NCI-H1930 (cell line): ENCODE measurements at regions not wholly inside any gene's neighbourhood (a gene's known extent, or its start where the extent isn't known, plus 50 kb on each side); places are given as distances from the start of the nearest gene placed in this dataset.
"Not testable (repeated sequence)": the region's sequence is repeated elsewhere in the genome, so short reads cannot be mapped to it uniquely, and the experiment has no call there.

Source experiments
- DNase-seq, 2 experiments: peaks; one replicate each; lab custom pipeline; 2025; lab: John Stamatoyannopoulos, UW

DNA sequence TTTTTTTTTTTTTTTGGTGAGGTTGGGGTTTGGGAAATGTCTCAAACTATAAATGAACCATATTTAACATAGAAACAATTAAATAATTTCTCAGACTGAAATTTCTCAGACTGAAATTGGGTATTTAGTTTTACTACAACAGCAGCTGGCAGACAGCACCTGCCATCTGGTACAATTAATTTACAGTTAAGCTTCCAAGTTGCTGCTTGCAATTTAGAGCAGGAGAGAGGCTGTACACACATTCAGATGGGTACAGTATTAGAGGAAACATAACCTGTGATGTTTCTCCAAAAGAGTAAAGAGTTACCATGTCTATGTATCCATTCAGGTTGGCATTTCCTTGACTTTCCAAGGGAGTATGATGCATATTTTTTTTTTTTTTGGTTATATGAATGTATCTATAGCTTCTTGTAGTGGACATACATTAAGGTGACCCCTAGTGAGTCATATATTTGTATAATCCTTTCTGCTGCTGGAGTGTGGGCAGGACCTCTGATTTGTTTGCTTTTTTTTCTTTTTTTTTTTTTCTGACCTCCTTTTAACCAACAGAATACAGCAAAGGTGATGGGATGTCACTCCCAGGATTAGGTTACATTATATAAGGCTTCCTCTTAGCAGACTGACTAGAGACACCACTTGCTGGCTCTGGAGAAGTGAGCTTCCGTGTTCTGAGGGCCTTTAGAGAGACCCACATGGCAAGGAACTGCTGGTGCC lies 201.7 kb downstream of the PTH2R start:
- peak; percentile 18 to 47 for DNase-seq

DNA sequence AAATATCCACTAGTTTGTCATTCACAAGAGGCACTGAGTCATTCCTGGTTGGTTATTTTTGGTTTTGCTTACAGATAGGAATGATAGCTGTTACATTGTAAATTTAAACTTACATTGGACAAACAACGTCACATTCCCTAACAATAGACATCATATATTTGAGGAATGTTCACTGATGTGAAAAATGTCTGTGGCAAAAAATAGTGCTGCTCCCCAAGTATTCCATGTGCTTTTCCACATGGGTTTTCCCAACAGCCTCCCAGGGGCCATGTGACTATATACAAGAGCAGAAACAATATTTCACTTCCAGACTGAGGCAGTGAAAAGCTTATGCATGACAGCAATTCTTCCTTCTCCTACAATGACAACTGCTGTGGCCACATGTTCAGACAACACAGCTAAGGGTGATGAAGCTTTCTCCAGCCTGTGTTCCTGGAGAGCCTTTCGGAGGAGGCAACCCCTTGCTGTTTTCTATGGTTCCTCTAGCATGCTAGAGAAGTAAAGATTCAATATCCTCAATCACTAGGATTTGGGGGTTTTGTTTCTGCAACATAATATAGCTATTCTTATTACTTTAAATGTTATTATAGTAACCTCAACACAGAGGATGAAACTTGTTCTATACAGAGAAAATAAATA lies 202.7 kb downstream of the PTH2R start:
- DNase-seq: no peak

DNA sequence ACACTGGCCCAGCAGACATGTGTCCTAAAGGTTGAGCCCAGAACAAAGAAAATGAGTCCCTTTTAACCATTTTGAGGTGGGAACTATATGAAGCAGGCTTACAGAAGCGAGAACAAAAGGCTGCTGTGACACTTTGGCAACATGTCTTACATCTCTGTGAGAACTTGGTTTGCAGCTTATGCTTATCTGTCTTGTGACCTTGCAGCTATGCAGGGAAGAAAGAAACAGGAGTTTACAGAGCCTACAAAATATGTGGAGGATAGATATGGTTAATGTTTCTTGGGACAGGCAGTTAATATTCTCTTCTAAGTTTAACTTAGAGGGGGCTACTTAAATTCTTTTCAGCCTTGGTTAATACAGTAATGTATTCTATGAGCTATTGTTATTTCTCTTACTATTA lies 209.1 kb downstream of the PTH2R start:
- not testable (repeated sequence) for DNase-seq

DNA sequence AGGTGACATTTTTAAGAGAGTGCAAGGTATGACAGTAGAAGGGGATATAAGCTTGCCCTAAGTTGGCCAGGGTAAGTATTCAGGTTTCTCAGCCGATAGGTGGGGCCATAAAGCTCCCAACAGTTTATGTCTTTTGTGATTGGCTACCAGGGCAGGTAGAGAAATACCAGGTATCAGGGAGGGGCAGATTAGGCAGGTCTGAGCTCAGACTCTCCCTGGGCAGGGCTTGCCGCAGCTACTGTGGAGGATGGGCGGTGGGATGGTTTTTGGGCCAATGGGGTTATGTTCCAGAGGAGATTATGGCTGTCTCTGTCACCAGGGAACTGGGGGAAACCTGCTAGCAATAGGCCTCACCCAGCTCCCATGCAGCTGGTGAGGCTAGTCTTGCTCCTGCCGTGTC lies 211.6 kb downstream of the PTH2R start:
- DNase-seq: no peak

DNA sequence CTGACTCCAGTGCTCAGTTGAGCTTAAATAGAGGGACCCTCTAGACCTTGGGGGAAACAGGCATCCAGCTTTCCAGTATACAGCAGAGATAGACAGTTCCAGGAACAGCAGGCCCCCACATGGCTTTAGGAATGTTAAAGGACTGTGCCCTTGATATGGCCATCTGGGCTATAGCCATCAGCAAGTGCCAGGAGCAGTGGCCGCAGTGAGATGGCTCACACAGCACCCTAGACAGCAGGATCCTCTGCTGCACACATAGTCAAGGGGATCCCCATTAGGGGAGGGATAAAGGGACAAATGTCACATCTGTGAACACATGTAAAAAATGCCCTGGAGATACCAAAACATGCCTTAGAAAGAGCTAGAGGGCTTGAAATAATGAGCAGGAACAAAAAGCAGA lies 213.4 kb downstream of the PTH2R start:
- DNase-seq: no peak

DNA sequence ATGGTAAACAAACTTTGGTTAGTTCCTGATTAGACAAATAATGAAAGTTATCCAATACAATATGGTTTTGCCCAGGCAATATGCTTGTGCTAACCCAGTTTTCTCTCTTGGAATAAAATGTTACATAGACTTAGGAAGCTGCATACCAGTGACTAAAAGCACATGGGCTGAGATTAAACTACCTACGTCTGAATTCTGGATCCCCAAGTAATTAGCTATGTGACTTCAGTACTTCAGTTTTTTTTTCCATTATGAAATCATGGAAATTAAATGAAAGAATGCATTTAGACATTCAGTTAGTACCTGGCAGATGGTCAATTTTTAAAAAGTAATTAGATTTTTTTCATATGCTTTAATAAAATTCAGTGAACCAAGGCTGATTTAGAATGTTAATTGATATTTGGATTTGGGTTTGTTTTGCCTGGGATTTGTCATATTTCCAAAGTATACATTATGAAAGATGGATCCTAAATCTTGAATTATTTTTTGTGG lies 213.9 kb downstream of the PTH2R start:
- no peak for DNase-seq

DNA sequence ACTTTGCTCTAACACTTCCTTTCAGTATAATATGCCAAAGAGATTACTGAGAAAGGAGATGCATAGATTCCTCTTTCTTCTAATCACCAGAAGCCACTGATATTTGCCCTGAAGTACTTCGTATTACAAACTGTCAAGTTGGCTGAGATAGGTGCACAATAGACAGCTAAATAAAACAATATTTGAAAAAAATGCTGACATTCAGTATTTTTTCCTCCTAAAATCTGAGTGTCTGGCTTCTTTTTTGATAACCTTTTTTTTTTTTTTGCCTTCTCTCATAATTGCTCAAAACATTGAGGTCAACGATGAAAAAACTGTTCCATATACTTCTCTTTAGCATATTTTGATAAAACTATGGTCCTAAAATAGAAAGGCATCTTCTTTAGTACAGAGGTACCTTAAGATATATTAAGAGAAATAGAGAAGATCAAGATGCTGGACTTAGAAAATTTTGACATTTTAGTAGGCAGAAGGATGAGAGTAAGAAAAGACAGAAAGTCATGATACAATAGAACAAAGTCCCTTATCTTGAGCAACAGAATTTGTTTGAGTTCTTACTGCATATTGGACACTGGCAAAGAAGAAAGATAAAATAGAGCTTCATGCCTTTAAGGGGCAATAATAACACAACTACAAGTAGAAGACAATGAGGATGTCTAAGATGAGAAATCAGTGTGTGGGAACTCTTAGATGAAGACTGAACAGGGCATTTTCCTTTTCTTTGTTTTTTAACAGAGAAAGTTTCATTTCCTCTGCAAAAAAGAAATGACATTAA lies 220.7 kb downstream of the PTH2R start:
- no peak for DNase-seq

DNA sequence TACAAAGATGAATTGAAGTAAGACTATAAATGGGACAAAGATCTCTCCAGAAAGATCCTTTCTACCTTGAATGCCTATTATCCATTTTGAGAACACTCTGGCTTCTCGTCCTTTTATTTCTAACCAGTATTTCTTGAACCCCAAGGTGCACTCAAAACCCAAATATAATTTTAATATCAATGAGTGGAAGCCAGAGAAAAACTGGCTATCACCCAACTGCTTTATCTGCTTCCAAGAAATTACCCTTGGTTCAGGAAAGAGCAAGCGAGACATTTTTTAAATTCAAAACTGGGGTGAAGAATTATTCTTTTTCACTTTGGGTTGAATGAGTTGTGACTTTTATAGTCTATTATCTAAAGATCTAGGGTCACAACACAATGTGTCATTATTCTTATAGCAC lies 221.3 kb downstream of the PTH2R start:
- DNase-seq: no peak

DNA sequence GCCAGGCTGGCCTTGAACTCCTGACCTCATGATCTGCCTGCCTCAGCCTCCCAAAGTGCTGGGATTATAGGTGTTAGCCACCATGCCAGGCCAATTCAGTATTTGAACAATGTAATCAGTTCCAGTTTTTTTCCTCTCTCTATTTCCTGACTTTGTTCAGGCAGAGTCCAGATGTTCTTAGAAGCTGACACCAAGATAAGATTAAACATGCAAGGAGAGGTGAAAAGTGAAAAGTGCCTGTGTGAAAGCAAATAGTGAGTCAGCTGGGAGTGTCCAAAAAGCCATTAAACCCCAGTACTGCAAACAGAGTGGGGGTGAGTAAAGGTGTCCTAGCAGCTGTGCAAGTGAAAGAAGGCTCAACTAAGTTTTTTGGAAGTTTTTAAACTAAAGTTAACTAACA lies 231.5 kb downstream of the PTH2R start:
- DNase-seq: no peak

DNA sequence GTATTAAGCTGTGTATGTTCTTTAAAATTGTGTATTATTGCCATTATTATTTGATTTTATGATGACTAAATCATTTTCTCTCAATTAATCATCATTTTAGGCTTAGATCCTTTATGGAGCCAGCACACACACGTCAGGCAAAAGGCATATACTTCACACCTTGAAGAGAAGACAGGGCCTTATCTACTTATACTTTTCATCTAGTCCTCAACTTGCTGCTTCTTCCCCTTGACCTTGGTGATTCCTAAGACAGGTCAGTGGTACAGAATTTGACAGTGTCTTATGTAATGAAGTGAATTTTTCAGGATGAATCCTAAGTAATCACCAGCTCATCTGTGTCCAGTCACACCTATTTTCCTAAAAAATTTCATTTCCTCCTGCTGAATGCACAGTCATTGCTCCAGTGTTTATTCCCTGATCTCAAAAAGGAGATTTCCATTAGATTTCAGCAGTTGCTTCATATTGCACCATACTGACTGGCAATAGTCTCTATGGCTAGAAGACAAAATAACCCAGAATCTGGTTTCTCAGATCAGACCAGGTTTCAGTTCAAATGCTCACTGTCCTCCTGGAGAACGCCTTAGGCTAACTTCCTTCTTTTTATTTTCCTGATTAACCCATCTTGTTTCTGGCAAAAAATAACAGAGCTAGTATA lies 235.7 kb downstream of the PTH2R start:
- DNase-seq: no peak

DNA sequence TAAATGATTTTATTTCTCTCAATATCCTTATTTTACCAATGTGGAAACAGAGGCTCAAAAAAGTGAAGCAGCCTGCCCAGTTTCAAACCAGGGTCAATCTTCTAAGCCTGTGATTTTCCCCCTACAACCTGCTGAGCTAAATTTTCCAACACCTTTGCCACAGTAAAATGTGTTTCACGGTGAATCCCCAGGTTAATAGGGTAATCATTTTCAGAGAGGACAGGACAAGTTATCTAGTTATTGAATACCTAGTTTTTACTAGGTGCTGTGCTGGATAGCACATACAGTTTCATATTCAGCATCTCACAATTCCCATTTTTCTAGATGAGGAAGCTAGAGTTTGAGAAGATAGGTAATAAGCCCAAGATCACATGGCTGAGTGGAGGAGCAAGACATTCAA lies 236.6 kb downstream of the PTH2R start:
- no peak for DNase-seq

DNA sequence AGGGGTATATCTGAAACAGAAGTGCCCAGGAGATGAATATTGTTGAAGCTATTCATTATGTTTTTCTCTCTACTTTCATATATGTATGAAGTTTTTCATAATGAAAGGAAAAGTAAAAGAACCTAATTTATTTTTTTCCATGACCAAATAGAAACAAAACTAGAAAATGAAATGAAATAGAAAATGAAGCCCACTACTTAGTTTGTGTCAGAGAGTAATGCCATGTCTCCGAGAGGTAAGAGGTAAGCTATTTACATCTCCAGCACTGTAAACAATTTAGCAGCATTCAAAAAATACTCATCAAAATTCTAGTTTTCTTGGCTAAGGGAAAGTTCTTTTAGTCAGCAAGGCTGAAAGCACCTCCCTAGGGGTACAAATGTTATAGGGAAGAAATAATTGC lies 238.6 kb downstream of the PTH2R start:
- no peak for DNase-seq

DNA sequence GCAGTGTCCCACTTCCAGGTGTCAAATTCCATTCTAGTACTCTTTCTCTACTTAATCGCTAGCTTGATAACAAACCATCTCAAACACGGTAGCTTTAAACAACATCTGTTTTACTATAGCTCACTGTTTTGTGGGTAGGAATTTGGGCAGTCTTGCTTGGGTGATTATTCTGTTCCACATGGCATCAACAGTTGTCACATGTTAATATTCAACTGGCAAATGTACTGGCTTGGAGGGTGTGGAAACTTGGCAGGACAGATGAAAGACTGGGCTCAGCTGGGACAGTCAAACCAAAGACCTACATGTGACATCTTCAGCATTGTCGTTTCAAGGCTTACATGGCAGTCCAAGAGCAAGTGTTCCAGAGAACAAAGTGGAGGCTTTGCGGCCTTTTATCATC lies 241.8 kb downstream of the PTH2R start:
- DNase-seq: no peak

DNA sequence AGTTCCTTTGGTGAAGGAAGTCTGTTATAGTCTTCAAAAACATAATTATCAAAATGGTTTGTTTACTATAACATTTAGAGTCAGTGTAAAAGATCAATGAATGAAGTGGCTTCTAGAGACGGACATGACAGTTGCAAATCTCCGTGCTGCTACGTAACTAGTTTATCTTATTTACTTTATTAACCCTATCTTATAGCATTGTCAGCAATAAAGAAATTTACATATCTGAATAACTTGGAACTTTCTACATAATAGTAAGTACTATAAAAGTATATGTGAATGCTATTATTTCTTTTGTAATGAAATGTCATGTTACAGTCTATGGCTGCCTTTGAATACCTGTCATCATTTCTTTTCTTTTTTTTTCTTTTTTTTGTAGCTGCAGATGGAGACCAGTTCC lies 246.8 kb downstream of the PTH2R start:
- DNase-seq: no peak

DNA sequence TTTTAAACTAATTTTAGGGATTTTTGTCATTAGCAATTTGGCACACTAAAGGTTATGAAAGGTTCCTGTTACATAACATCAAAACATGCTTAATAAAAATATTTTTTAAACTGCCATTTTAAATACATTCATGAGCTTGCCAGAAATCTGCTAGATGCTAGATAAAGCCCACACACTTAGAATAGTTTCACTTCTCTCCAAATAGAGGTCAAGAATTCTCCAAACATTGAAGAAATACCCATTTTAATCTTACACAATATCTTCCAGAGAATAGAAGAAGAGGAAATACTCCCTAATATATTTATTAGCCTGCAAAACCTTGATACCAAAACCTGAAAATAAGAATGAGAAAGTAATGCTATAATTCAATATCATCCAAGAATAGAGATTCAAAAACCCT lies 247.5 kb downstream of the PTH2R start:
- DNase-seq: no peak

DNA sequence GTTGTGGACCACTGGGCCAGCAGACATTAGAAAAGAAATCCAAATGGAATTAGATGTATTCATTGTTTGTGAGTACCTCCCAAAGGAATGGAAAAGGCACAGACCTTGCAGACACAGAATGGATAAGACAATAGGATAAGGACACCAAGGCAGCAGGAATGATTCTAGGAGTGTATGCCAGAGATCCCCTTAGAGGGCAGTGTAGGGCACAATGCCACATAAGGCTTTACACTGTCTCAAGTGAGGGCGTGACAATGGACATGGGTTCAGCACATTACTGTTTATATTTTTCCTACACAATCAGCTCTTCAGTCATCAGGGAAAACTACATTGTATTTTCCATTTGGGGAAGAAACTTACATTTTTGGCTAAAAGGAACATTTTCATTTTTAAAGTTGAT lies 250.9 kb downstream of the PTH2R start:
- no peak for DNase-seq

DNA sequence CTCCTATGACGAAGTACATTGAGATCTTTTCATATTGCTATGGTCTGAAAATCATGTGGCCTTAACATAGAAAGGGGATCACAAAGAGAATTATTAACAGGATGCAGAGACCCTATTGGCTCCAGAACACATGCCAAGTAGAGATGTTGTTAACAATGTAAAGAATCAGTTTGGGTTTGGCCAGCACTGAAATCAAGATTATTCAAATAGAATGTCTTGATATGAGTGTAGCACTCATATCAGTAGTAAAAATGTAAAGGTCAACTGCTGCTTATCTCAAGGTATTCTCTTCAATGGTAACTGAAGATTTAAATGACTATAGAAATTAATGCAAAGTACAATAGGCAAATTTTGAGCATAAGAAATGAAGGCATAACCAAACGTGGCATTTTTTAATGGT lies 262.8 kb downstream of the PTH2R start:
- DNase-seq: no peak

DNA sequence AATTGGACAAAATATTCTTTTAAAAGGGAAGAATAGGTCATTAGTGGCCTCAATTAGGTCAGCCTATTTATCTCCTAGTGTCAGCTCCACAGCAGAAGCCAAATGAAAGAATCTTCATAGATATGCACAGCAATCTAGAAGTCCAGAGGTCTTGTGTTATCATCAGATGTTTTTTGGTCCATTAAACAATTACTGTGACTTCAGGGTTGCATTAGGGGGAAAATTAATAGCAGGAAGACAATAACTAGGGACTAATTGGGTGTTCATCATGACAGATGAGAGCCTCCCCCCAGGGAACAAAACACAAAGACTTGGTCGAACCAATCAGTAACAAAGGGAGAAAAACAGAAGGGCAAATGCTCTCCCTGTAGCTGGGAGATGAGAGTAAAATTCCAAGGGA lies 264.7 kb downstream of the PTH2R start:
- DNase-seq: peak in 1 of 2 experiments; percentile 43

DNA sequence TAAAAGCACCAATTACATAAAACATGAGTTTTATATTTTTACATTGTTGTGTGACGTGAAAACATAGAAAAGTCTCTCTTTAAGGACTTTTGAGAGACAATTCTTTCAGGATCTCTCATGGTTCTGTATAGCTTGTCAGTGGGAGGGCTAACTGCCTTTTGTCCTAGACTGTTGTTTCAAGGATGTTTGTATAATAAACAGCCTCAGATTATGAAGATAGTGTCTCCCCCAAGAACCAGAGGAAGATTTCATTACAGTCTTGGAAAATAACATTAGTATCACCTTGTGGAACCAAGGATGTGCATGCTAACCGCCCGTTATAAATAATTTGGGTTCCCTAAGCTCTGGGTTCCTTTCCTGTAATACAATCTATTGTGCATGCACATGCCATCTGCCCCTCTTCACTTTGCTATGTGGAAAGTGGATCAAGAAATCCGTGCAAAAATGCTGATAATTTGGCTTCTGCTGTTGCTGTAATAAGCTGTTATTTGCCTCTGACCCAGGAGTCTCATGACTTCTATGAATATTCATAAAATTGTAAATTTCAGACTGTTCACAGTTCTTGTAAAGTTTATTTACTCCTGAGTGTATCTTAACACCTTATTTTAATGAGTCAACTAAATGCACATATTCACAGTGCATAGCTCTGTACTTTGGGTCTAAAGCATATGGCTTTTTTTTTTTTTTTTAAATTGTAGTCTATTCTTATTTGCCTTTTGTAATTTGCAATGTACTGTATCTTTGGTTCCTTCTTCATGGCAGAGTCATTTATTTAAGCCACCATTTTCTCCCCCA lies 265.5 kb downstream of the PTH2R start:
- DNase-seq: no peak

DNA sequence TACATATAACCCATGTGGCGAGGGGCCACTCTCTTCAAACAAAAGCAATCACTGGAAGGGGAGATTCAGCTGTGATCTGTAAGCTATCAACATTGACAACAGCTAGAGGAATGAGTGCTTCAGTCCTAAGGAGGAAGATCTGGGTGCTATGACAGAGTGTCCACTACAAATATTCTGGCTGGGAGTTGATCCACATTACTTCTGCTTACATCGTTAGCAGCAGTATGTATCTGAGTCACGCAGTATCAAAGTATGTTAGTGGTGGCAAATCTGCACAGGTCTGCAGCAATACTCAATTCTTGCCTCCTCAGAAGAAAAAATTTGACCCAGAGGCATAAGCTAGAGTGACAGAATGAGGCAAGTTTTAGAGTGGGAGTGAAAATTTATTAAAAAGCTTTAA lies 267.0 kb downstream of the PTH2R start:
- no peak for DNase-seq

DNA sequence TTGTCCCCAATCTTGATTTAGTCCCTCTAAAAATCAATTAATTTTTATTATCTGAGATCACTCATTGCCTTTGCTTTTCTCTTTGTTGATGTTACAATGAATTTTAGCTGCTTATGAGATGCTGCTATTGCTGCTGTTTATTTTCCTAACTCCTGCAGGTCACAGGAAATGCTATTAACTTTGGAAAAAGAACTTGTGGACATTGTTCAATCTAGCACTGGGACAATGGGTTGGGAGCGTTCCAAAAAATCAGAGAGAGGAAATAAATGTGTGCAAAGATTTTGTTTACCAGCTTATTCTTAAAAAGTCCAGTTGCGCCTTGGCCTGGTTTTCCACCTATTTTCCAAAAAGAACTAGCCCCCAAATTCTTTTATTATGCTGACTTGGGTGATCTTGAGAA lies 268.3 kb downstream of the PTH2R start:
- DNase-seq: no peak

DNA sequence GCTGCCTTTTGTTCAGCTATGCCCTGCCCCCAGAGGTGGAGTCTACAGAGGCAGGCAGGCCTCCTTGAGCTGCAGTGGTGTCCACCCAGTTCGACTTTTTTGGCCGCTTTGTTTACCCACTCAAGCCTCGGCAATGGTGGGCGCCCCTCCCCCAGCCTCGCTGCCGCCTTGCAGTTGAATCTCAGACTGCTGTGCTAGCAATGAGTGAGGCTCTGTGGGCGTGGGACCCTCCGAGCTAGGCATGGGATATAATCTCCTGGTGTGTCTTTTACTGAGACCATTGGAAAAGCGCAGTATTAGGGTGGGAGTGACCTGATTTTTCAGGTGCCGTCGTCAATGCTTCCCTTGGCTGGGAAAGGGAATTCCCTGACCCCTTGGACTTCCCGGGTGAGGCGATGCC lies 279.3 kb downstream of the PTH2R start:
- DNase-seq: not testable (repeated sequence)
